ENCODE measurements at regions not wholly inside any gene's neighbourhood (a gene's known extent, or its start where the extent isn't known, plus 50 kb on each side); places are given as distances from the start of the nearest gene placed in this dataset.

GRCh38 chr10:28840971-28841370, 163.7 kb downstream of the BAMBI start:
- H3K27me3 Mint-ChIP-seq (ENCODE audit: low read depth): no peaks in the 10 kb centered on the region
- no peak overlapping the region for H3K27ac Mint-ChIP-seq (ENCODE audit: unreplicated experiment)
- H3K9me3 Mint-ChIP-seq: no peaks in the 10 kb centered on the region
- DNase-seq (ENCODE audit: low read depth, low spot score): no peak
- TF ChIP-seq CTCF (conservative IDR thresholded peaks at IDR 0.05): no peak
- no peak overlapping the region for H3K4me3 Mint-ChIP-seq
- peaks cover 3% of the 10 kb centered on the region for H3K4me1 Mint-ChIP-seq
- no peaks in the 10 kb centered on the region for H3K36me3 Mint-ChIP-seq (ENCODE audit: low read depth)

GRCh38 chr10:28841625-28842024, 164.3 kb downstream of the BAMBI start:
- no peak overlapping the region for H3K4me3 Mint-ChIP-seq
- no peaks in the 10 kb centered on the region for H3K9me3 Mint-ChIP-seq
- TF ChIP-seq CTCF (conservative IDR thresholded peaks at IDR 0.05): no peak
- H3K27ac Mint-ChIP-seq (ENCODE audit: unreplicated experiment): no peak overlapping the region
- no peak for DNase-seq (ENCODE audit: low read depth, low spot score)
- peaks cover 3% of the 10 kb centered on the region for H3K4me1 Mint-ChIP-seq
- no peaks in the 10 kb centered on the region for H3K36me3 Mint-ChIP-seq (ENCODE audit: low read depth)
- H3K27me3 Mint-ChIP-seq (ENCODE audit: low read depth): no peaks in the 10 kb centered on the region

GRCh38 chr10:28842321-28842720, 165.0 kb downstream of the BAMBI start:
- H3K27ac Mint-ChIP-seq (ENCODE audit: unreplicated experiment): no peak overlapping the region
- no peak for TF ChIP-seq CTCF (conservative IDR thresholded peaks at IDR 0.05)
- no peaks in the 10 kb centered on the region for H3K9me3 Mint-ChIP-seq
- no peaks in the 10 kb centered on the region for H3K36me3 Mint-ChIP-seq (ENCODE audit: low read depth)
- H3K4me3 Mint-ChIP-seq: no peak overlapping the region
- no peak for DNase-seq (ENCODE audit: low read depth, low spot score)
- no peaks in the 10 kb centered on the region for H3K27me3 Mint-ChIP-seq (ENCODE audit: low read depth)
- peaks cover 3% of the 10 kb centered on the region for H3K4me1 Mint-ChIP-seq

GRCh38 chr10:28845009-28845682, 167.8 kb downstream of the BAMBI start:
- Mint-ChIP-seq H3K4me1 (peaks cover 3% of the 10 kb centered on the region), H3K36me3 (ENCODE audit: low read depth) (no peaks in the 10 kb centered on the region), H3K4me3 (no peak overlapping the region), H3K27ac (ENCODE audit: unreplicated experiment) (no peak overlapping the region), H3K9me3 (no peaks in the 10 kb centered on the region), H3K27me3 (ENCODE audit: low read depth) (no peaks in the 10 kb centered on the region)
- TF ChIP-seq CTCF (conservative IDR thresholded peaks at IDR 0.05): no peak
- no peak for DNase-seq (ENCODE audit: low read depth, low spot score)

- no peak overlapping the region for H3K4me3 Mint-ChIP-seq
- DNase-seq (ENCODE audit: low read depth, low spot score): no peak
- TF ChIP-seq CTCF (conservative IDR thresholded peaks at IDR 0.05): no peak
- peaks cover 3% of the 10 kb centered on the region for H3K27me3 Mint-ChIP-seq (ENCODE audit: low read depth)
- H3K27ac Mint-ChIP-seq (ENCODE audit: unreplicated experiment): no peak overlapping the region
- H3K9me3 Mint-ChIP-seq: no peaks in the 10 kb centered on the region
- H3K36me3 Mint-ChIP-seq (ENCODE audit: low read depth): no peaks in the 10 kb centered on the region
- peaks cover 8% of the 10 kb centered on the region for H3K4me1 Mint-ChIP-seq
These were observed 172.0 kb downstream of the BAMBI start for GRCh38 chr10:28849309-28849708.

All from neural crest cell (in vitro differentiated cells).